ENCODE measurements at regions not wholly inside any gene's neighbourhood (a gene's known extent, or its start where the extent isn't known, plus 50 kb on each side); places are given as distances from the start of the nearest gene placed in this dataset.

- no peaks in the 10 kb centered on the region for H3K9me3 ChIP-seq (ENCODE audit: control insufficient read depth, insufficient read depth, low read depth, low read length)
- no peak overlapping the region for H3K4me3 ChIP-seq (ENCODE audit: low read depth, low read length)
- no peaks in the 10 kb centered on the region for H3K4me1 ChIP-seq (ENCODE audit: control insufficient read depth, insufficient read depth, low read length)
- no peak overlapping the region for H3K9ac ChIP-seq (ENCODE audit: low read length)
- no peak overlapping the region for H3K27ac ChIP-seq (ENCODE audit: low read depth, low read length)
- no peaks in the 10 kb centered on the region for H3K27me3 ChIP-seq (ENCODE audit: control insufficient read depth, insufficient read depth, low read length)
- no peaks in the 10 kb centered on the region for H3K36me3 ChIP-seq (ENCODE audit: control insufficient read depth, insufficient read depth, low read length)
Measured at GRCh38 chr12:81930037-81930436, 170.9 kb upstream of the PPFIA2 start.

DNA sequence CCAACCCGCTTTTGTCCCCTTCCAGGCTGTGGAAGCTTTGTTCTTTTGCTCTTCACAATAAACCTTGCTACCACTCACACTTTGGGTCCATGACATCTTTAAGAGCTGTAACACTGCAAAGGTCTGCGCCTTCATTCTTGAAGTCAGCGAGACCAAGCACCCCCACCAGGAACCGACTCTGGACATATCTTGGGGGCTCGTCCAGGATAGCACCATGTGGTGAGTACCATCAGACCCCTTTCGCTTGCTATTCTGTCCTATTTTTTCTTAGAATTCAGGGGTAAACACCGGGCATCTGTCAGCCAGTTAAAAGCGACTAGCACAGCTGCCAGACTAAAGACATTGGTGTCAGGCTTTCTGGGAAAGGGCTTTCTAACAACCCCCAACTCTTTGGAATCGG is 137.6 kb upstream of the PPFIA2 start:
- H3K36me3 ChIP-seq (ENCODE audit: control insufficient read depth, insufficient read depth, low read length) = no peaks in the 10 kb centered on the region
- H3K27ac ChIP-seq (ENCODE audit: low read depth, low read length) = no peak overlapping the region
- no peak overlapping the region for H3K9ac ChIP-seq (ENCODE audit: low read length)
- peaks cover 18% of the 10 kb centered on the region; the same call in 1 of the 2 replicates for H3K9me3 ChIP-seq (ENCODE audit: control insufficient read depth, insufficient read depth, low read depth, low read length)
- no peaks in the 10 kb centered on the region for H3K4me1 ChIP-seq (ENCODE audit: control insufficient read depth, insufficient read depth, low read length)
- no peak overlapping the region for H3K4me3 ChIP-seq (ENCODE audit: low read depth, low read length)
- H3K27me3 ChIP-seq (ENCODE audit: control insufficient read depth, insufficient read depth, low read length) = no peaks in the 10 kb centered on the region

DNA sequence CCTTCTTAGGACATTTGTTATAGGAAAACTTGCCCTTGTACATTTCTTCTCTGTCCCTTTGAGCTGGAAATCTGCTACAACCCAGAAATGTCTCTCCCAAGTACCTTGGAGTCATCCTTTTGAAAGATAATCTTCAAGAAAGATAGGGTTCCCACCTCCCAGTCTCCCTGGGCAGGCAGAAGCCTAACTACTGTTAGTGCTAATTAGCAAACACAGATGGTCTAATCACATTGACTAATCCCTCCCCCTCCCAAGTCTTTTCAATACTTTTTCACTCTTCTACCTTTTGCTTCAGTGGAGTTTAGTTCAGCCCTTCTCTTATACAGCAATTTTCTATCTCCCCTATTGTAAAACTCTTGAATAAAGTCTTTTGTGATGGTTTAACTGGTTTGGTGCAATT is 129.8 kb upstream of the PPFIA2 start:
- H3K4me3 ChIP-seq (ENCODE audit: low read depth, low read length) = no peak overlapping the region
- no peak overlapping the region for H3K9ac ChIP-seq (ENCODE audit: low read length)
- no peaks in the 10 kb centered on the region for H3K27me3 ChIP-seq (ENCODE audit: control insufficient read depth, insufficient read depth, low read length)
- peaks cover 11% of the 10 kb centered on the region for H3K4me1 ChIP-seq (ENCODE audit: control insufficient read depth, insufficient read depth, low read length)
- H3K9me3 ChIP-seq (ENCODE audit: control insufficient read depth, insufficient read depth, low read depth, low read length) = peaks cover 11% of the 10 kb centered on the region
- H3K36me3 ChIP-seq (ENCODE audit: control insufficient read depth, insufficient read depth, low read length) = no peaks in the 10 kb centered on the region
- H3K27ac ChIP-seq (ENCODE audit: low read depth, low read length) = peak overlapping the region; percentile 40; the same call in 1 of the 2 replicates

DNA sequence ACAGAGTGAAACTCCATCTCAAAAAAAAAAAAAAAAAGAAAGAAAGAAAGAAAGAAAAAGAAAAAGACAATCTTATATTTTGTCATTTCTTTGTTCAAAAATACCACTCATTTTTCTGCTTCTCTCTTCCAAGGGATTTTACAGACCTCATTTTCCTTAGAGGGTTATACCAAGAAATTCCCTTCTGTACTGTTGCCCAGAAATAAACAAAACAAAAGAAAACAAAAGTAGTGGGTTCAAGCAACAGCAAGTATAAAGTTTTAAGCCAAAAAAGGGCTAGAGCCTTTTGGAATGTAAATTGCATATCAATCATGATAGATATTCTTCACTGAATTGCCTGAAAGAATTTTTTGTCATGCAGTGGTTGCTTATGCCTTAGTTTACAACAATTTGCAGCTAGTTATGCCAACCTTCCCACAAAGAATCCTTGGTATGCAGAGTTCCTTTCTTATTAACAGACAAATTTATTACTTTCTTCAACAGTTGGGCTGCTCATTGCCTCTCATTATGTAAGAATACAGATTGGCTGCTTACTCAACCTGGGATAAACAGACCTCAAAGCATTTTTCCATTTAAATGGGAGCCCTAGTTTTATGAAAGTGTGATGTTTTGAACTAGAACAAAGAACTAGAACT is 129.1 kb upstream of the PPFIA2 start:
- Histone ChIP-seq H3K4me1 (ENCODE audit: control insufficient read depth, insufficient read depth, low read length) (peaks cover 11% of the 10 kb centered on the region), H3K27ac (ENCODE audit: low read depth, low read length) (peak overlapping the region; percentile 40; the same call in 1 of the 2 replicates), H3K27me3 (ENCODE audit: control insufficient read depth, insufficient read depth, low read length) (no peaks in the 10 kb centered on the region), H3K36me3 (ENCODE audit: control insufficient read depth, insufficient read depth, low read length) (no peaks in the 10 kb centered on the region), H3K9ac (ENCODE audit: low read length) (no peak overlapping the region), H3K4me3 (ENCODE audit: low read depth, low read length) (no peak overlapping the region), H3K9me3 (ENCODE audit: control insufficient read depth, insufficient read depth, low read depth, low read length) (peaks cover 11% of the 10 kb centered on the region)

GRCh38 chr12:81874586-81874985 is 115.4 kb upstream of the PPFIA2 start:
- Histone ChIP-seq H3K4me3 (ENCODE audit: low read depth, low read length) (no peak overlapping the region), H3K4me1 (ENCODE audit: control insufficient read depth, insufficient read depth, low read length) (no peaks in the 10 kb centered on the region; the same call in 1 of the 2 replicates), H3K9ac (ENCODE audit: low read length) (no peak overlapping the region), H3K27me3 (ENCODE audit: control insufficient read depth, insufficient read depth, low read length) (no peaks in the 10 kb centered on the region), H3K27ac (ENCODE audit: low read depth, low read length) (no peak overlapping the region), H3K9me3 (ENCODE audit: control insufficient read depth, insufficient read depth, low read depth, low read length) (no peaks in the 10 kb centered on the region), H3K36me3 (ENCODE audit: control insufficient read depth, insufficient read depth, low read length) (no peaks in the 10 kb centered on the region)

GRCh38 chr12:81874166-81874565 is 115.0 kb upstream of the PPFIA2 start:
- no peaks in the 10 kb centered on the region; the same call in 1 of the 2 replicates for H3K4me1 ChIP-seq (ENCODE audit: control insufficient read depth, insufficient read depth, low read length)
- no peak overlapping the region for H3K4me3 ChIP-seq (ENCODE audit: low read depth, low read length)
- no peaks in the 10 kb centered on the region for H3K36me3 ChIP-seq (ENCODE audit: control insufficient read depth, insufficient read depth, low read length)
- no peaks in the 10 kb centered on the region for H3K9me3 ChIP-seq (ENCODE audit: control insufficient read depth, insufficient read depth, low read depth, low read length)
- H3K9ac ChIP-seq (ENCODE audit: low read length) = no peak overlapping the region
- no peak overlapping the region for H3K27ac ChIP-seq (ENCODE audit: low read depth, low read length)
- no peaks in the 10 kb centered on the region for H3K27me3 ChIP-seq (ENCODE audit: control insufficient read depth, insufficient read depth, low read length)

- Histone ChIP-seq H3K36me3 (ENCODE audit: control insufficient read depth, insufficient read depth, low read length) (no peaks in the 10 kb centered on the region), H3K27ac (ENCODE audit: low read depth, low read length) (no peak overlapping the region), H3K9ac (ENCODE audit: low read length) (no peak overlapping the region), H3K4me3 (ENCODE audit: low read depth, low read length) (no peak overlapping the region), H3K9me3 (ENCODE audit: control insufficient read depth, insufficient read depth, low read depth, low read length) (no peaks in the 10 kb centered on the region), H3K27me3 (ENCODE audit: control insufficient read depth, insufficient read depth, low read length) (no peaks in the 10 kb centered on the region), H3K4me1 (ENCODE audit: control insufficient read depth, insufficient read depth, low read length) (no peaks in the 10 kb centered on the region; the same call in 1 of the 2 replicates)
Measured at GRCh38 chr12:81872400-81872799, 113.2 kb upstream of the PPFIA2 start.

- Histone ChIP-seq H3K9ac (ENCODE audit: low read length) (no peak overlapping the region), H3K27me3 (ENCODE audit: control insufficient read depth, insufficient read depth, low read length) (no peaks in the 10 kb centered on the region), H3K27ac (ENCODE audit: low read depth, low read length) (no peak overlapping the region), H3K4me3 (ENCODE audit: low read depth, low read length) (no peak overlapping the region), H3K9me3 (ENCODE audit: control insufficient read depth, insufficient read depth, low read depth, low read length) (no peaks in the 10 kb centered on the region), H3K4me1 (ENCODE audit: control insufficient read depth, insufficient read depth, low read length) (0 out of 2 replicates have a peak, but pooled peaks cover 4% of the 10 kb centered on the region), H3K36me3 (ENCODE audit: control insufficient read depth, insufficient read depth, low read length) (no peaks in the 10 kb centered on the region)
Measured at GRCh38 chr12:81866081-81866480, 106.9 kb upstream of the PPFIA2 start.

DNA sequence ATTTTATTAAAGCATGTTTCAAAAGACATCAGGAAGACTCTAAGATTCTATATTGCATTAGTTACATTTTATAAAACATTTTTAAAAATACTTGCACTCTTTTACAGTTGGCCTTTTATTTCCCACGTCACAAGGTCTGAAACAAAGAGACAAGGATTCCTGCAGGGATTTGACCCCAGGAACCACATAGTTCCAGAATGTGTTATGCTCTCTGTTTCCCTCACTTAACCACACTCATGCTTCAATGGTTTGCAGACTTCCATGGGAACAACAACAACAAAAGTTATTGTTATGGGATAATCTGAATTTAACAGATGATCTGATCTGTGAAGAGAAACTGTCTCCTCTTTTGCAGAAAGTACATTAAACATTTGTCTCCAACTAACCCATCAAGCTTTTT is 104.3 kb upstream of the PPFIA2 start:
- no peak overlapping the region for H3K4me3 ChIP-seq (ENCODE audit: low read depth, low read length)
- no peaks in the 10 kb centered on the region for H3K9me3 ChIP-seq (ENCODE audit: control insufficient read depth, insufficient read depth, low read depth, low read length)
- H3K9ac ChIP-seq (ENCODE audit: low read length) = no peak overlapping the region
- H3K27ac ChIP-seq (ENCODE audit: low read depth, low read length) = no peak overlapping the region
- H3K27me3 ChIP-seq (ENCODE audit: control insufficient read depth, insufficient read depth, low read length) = no peaks in the 10 kb centered on the region
- no peaks in the 10 kb centered on the region for H3K36me3 ChIP-seq (ENCODE audit: control insufficient read depth, insufficient read depth, low read length)
- H3K4me1 ChIP-seq (ENCODE audit: control insufficient read depth, insufficient read depth, low read length) = 0 out of 2 replicates have a peak, but pooled peaks cover 4% of the 10 kb centered on the region

GRCh38 chr12:81859521-81859920 is 100.4 kb upstream of the PPFIA2 start:
- no peaks in the 10 kb centered on the region for H3K36me3 ChIP-seq (ENCODE audit: control insufficient read depth, insufficient read depth, low read length)
- no peak overlapping the region for H3K4me3 ChIP-seq (ENCODE audit: low read depth, low read length)
- H3K9me3 ChIP-seq (ENCODE audit: control insufficient read depth, insufficient read depth, low read depth, low read length) = no peaks in the 10 kb centered on the region
- 0 out of 2 replicates have a peak, but pooled peaks cover 4% of the 10 kb centered on the region for H3K4me1 ChIP-seq (ENCODE audit: control insufficient read depth, insufficient read depth, low read length)
- no peak overlapping the region for H3K27ac ChIP-seq (ENCODE audit: low read depth, low read length)
- H3K9ac ChIP-seq (ENCODE audit: low read length) = no peak overlapping the region
- no peaks in the 10 kb centered on the region for H3K27me3 ChIP-seq (ENCODE audit: control insufficient read depth, insufficient read depth, low read length)

GRCh38 chr12:81843599-81843998 is 84.4 kb upstream of the PPFIA2 start:
- Histone ChIP-seq H3K36me3 (ENCODE audit: control insufficient read depth, insufficient read depth, low read length) (no peaks in the 10 kb centered on the region), H3K27ac (ENCODE audit: low read depth, low read length) (no peak overlapping the region), H3K9ac (ENCODE audit: low read length) (no peak overlapping the region), H3K4me3 (ENCODE audit: low read depth, low read length) (no peak overlapping the region), H3K27me3 (ENCODE audit: control insufficient read depth, insufficient read depth, low read length) (no peaks in the 10 kb centered on the region), H3K9me3 (ENCODE audit: control insufficient read depth, insufficient read depth, low read depth, low read length) (no peaks in the 10 kb centered on the region), H3K4me1 (ENCODE audit: control insufficient read depth, insufficient read depth, low read length) (no peaks in the 10 kb centered on the region)
